Nephron progenitor cell (in vitro differentiated cells): ENCODE measurements at regions not wholly inside any gene's neighbourhood (a gene's known extent, or its start where the extent isn't known, plus 50 kb on each side); places are given as distances from the start of the nearest gene placed in this dataset.
"Not testable (repeated sequence)": the region's sequence is repeated elsewhere in the genome, so short reads cannot be mapped to it uniquely, and the experiment has no call there.

Experiments used
- DNase-seq: peaks from one replicate; pipeline ENCODE4 v3.0.0; 2021
- H3K27ac Mint-ChIP-seq: 2 replicates; pipeline ENCODE4 v1.8.0; 2021; ENCODE audit warnings: mild to moderate bottlenecking, moderate library complexity, mixed read lengths
- H3K27me3 Mint-ChIP-seq: 2 replicates; pipeline ENCODE4 v1.8.0; 2021; ENCODE audit warnings: mild to moderate bottlenecking, low read depth, mixed read lengths; ENCODE audit not compliant: poor library complexity
- H3K36me3 Mint-ChIP-seq: 2 replicates; pipeline ENCODE4 v1.8.0; 2021; ENCODE audit warnings: low read depth, mixed read lengths
- H3K4me1 Mint-ChIP-seq: 2 replicates; pipeline ENCODE4 v1.8.0; 2021; ENCODE audit warnings: mixed read lengths
- H3K4me3 Mint-ChIP-seq: 2 replicates; pipeline ENCODE4 v1.8.0; 2021; ENCODE audit warnings: mild to moderate bottlenecking, moderate library complexity, mixed read lengths
- H3K9me3 Mint-ChIP-seq: 2 replicates; pipeline ENCODE4 v1.8.0; 2021; ENCODE audit warnings: mild to moderate bottlenecking, moderate library complexity, mixed read lengths
- TF ChIP-seq, protein P1 (sequence below): fragments of 200-600 bp; sonication (generic); IDR thresholded peaks from 2 replicates; pipeline ENCODE4 v1.5.0; 2021; ENCODE audit warnings: antibody characterized with exemption

DNA sequence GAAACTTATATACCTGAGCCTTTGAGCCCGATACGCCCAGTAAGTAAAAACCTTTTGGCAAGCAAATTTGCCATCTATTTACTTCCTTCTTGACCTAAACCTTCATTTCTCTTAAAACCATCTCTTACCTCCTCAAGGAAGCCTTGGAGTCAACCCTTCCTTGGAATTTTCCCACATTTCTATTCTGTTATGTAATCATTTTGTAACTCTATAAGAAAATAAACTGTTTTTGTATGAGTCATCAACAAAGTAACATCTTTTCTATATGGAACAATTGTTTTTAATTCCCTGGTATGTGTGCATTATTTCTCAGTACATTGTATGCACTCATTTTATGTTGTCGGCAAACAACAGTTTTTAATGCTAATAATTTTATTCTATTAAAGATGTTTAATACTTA is 162.0 kb downstream of the TEX36 start:
- no peak for DNase-seq
- Mint-ChIP-seq H3K27ac (no peak overlapping the region), H3K4me3 (no peak overlapping the region), H3K27me3 (peaks cover 6% of the 10 kb centered on the region), H3K9me3 (peaks cover 42% of the 10 kb centered on the region), H3K36me3 (peaks cover 5% of the 10 kb centered on the region), H3K4me1 (no peaks in the 10 kb centered on the region)
- TF ChIP-seq, protein P1, sequence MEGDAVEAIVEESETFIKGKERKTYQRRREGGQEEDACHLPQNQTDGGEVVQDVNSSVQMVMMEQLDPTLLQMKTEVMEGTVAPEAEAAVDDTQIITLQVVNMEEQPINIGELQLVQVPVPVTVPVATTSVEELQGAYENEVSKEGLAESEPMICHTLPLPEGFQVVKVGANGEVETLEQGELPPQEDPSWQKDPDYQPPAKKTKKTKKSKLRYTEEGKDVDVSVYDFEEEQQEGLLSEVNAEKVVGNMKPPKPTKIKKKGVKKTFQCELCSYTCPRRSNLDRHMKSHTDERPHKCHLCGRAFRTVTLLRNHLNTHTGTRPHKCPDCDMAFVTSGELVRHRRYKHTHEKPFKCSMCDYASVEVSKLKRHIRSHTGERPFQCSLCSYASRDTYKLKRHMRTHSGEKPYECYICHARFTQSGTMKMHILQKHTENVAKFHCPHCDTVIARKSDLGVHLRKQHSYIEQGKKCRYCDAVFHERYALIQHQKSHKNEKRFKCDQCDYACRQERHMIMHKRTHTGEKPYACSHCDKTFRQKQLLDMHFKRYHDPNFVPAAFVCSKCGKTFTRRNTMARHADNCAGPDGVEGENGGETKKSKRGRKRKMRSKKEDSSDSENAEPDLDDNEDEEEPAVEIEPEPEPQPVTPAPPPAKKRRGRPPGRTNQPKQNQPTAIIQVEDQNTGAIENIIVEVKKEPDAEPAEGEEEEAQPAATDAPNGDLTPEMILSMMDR = no peak

DNA sequence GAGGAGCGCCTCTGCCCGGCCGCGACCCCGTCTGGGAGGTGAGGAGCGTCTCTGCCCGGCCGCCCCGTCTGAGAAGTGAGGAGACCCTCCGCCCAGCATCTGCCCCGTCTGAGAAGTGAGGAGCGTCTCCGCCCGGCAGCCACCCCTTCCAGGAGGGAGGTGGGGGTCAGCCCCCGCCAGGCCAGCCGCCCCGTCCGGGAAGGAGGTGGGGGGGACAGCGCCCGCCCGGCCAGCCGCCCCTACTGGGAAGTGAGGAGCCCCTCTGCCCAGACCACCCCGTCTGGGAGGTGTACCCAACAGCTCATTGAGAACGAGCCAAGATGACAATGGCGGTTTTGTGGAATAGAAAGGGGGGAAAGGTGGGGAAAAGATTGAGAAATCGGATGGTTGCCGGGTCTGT is 164.6 kb downstream of the TEX36 start:
- not testable (repeated sequence) for H3K36me3 Mint-ChIP-seq, DNase-seq, H3K27me3 Mint-ChIP-seq, H3K4me3 Mint-ChIP-seq, H3K27ac Mint-ChIP-seq
- Mint-ChIP-seq H3K9me3 (peaks cover 42% of the 10 kb centered on the region), H3K4me1 (peaks cover 22% of the 10 kb centered on the region)

DNA sequence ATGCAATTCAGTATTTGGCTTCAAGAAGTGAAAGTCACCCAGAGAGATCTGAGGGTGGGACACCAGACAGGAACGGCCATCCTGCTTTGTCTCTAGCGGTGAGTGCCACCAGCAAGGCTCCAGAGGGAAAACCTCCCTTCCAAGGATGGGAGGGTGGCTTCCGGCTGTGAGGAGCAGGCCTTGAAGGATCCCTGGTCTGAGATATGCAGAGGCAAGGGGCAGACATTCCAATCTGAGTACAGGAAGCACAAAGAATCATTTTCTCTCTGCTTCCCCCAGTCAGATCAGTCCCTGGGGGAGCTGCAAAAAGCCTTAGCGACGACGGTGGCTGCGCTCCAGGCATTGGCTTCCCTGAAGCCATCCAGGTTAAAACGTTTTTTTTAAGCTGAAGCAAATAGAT is 167.4 kb downstream of the TEX36 start:
- no peaks in the 10 kb centered on the region for H3K27me3 Mint-ChIP-seq
- no peak overlapping the region for H3K27ac Mint-ChIP-seq
- H3K9me3 Mint-ChIP-seq = peaks cover 39% of the 10 kb centered on the region
- TF ChIP-seq, protein P1 = no peak
- H3K4me3 Mint-ChIP-seq = no peak overlapping the region
- H3K4me1 Mint-ChIP-seq = peaks cover 24% of the 10 kb centered on the region
- peaks cover under 1% of the 10 kb centered on the region for H3K36me3 Mint-ChIP-seq
- no peak for DNase-seq

DNA sequence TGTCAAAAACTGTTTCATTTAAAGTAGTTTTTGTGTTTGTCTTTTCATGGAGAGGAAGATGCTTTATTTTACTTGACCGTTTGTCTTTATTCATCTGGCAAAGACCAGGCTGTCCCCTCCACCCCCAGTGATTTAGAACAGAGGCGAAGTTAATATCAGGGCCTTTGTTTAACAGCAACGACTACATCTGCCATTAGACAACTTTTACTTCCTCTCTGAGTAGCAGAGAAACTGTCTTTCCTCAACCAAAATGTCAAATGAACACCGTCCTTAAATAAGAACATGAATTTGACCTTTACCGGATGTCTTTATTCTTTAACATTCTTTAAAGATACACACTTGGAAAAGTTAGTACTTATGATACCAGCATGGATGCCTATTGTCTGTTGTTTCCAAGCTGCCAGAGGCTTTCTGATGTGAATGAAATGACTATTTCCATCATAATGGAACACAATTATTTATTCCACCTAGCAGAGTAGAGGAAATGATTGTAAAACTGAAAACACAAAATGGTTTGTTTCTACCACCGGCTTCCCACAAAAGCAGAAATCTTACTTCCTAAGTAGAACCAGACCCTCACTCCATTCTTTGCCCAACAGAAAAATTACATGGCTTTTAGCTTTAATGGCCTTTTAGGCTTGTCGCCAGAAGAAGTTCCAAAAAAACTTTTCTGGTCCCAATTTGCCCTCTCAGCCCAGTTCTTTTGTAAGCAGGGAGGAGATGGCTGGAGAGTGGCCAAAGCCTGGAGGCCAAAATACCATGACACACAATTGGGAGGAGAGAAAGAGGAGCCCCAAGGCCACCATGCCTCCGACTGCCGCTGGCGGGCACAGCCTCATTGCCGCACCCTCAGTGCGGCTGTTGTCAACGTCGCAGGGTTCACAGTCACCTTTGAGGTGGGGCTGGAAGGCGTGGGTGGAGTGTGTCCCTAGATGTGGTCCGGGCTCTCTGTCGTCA is 168.5 kb downstream of the TEX36 start:
- peaks cover 35% of the 10 kb centered on the region for H3K9me3 Mint-ChIP-seq
- peaks cover 24% of the 10 kb centered on the region for H3K4me1 Mint-ChIP-seq
- no peak overlapping the region for H3K27ac Mint-ChIP-seq

DNA sequence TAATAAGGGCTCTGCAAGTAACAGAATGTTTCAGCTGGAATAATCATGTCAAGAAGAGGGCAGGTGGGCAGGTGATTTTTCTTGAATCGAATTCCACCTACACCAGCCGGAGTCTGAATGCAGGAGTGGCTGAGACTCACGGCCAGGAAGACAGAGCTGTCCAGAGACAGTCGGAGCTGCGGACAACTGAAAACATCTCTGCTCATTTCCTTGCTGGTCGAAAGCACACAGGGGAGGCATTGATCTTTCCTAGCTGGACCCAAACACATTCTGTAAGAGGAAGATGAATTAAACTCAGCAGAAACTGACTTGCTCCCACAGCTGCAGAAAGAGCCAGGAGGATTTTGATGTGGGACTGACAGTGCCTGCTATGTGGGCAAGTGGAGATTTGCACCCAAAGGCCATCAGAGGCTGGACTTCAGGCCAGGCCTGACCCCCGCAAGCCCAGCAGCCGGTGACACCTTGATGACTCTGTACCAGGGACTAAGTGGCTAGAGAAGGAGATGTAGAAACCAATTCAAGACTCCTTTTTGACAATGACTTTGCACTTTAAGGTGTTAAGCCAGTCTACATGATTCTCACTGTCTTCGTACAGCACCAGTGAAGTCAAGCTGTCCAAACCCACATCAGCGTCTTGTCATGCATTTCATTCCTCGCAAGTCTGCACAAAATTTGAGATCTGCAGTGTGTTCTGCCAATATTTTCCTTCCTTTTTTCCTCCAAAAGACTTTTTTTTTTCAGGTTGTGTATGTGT is 169.4 kb downstream of the TEX36 start:
- TF ChIP-seq, protein P1 = no peak
- no peak for DNase-seq
- Mint-ChIP-seq H3K27ac (peak overlapping the region; percentile 26), H3K4me3 (no peak overlapping the region), H3K36me3 (peaks cover 8% of the 10 kb centered on the region), H3K4me1 (peaks cover 24% of the 10 kb centered on the region), H3K9me3 (peaks cover 33% of the 10 kb centered on the region), H3K27me3 (no peaks in the 10 kb centered on the region)

More for the DNA sequence above, 168.5 kb downstream of the TEX36 start:
- DNase-seq = no peak
- no peaks in the 10 kb centered on the region for H3K27me3 Mint-ChIP-seq
- H3K4me3 Mint-ChIP-seq = no peak overlapping the region
- TF ChIP-seq, protein P1 = no peak
- H3K36me3 Mint-ChIP-seq = peaks cover 8% of the 10 kb centered on the region

DNA sequence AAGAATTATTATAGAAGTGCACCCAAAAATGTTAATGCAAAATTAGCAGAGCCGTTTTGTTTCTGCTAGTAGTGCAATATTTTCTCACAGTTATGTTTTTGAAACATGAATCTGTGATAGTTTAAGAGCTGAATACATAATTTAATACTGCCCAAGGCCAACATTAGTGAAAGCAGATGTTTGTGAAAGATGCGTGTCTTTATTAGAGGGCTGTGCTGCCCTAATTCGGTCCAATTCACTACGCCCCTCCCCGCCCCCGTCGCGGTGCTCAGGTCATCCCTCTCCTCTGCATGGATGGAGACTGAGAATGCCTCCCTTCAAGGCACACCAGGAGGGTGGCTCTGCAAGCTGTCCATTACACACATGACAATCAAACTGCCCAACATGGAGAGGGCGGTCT is 172.0 kb downstream of the TEX36 start:
- H3K4me3 Mint-ChIP-seq = no peak overlapping the region
- peaks cover 8% of the 10 kb centered on the region for H3K36me3 Mint-ChIP-seq
- H3K27ac Mint-ChIP-seq = no peak overlapping the region
- no peak for DNase-seq
- no peaks in the 10 kb centered on the region for H3K27me3 Mint-ChIP-seq
- peaks cover 32% of the 10 kb centered on the region for H3K4me1 Mint-ChIP-seq
- peaks cover 27% of the 10 kb centered on the region for H3K9me3 Mint-ChIP-seq
- TF ChIP-seq, protein P1 = no peak
